OCI-LY1 (cell line): ENCODE measurements at regions not wholly inside any gene's neighbourhood (a gene's known extent, or its start where the extent isn't known, plus 50 kb on each side); places are given as distances from the start of the nearest gene placed in this dataset.

Experiments used
- H2AFZ ChIP-seq: fragments of 200-600 bp; sonication (generic), shearing (Covaris generic); 2 replicates; pipeline ENCODE4 v1.6.0; 2014; ENCODE audit warnings: antibody characterized with exemption, mild to moderate bottlenecking, low read length
- H3F3A ChIP-seq: fragments of 200-600 bp; sonication (generic), shearing (Covaris generic); 2 replicates; pipeline ENCODE4 v1.6.0; 2014; ENCODE audit warnings: mild to moderate bottlenecking, antibody characterized with exemption, low read length, moderate library complexity; ENCODE audit not compliant: insufficient read depth
- H3K27ac ChIP-seq: fragments of 200-600 bp; sonication (generic); 2 replicates; pipeline ENCODE4 v1.5.1; 2014; ENCODE audit warnings: low read length, mixed run types, mild to moderate bottlenecking, low read depth; ENCODE audit not compliant: poor library complexity, severe bottlenecking
- H3K27me3 ChIP-seq: fragments of 200-600 bp; sonication (generic); 2 replicates; pipeline ENCODE4 v1.6.0; 2014; ENCODE audit warnings: antibody characterized with exemption, mild to moderate bottlenecking, low read length, moderate library complexity; ENCODE audit not compliant: insufficient read depth
- H3K36me3 ChIP-seq: fragments of 200-600 bp; sonication (generic); 2 replicates; pipeline ENCODE4 v1.6.1; 2014; ENCODE audit warnings: mild to moderate bottlenecking, antibody characterized with exemption, low read length, moderate library complexity, mixed read lengths; ENCODE audit not compliant: insufficient read depth
- H3K4me1 ChIP-seq: fragments of 200-600 bp; sonication (generic); 2 replicates; pipeline ENCODE4 v1.5.1; 2014; ENCODE audit warnings: mild to moderate bottlenecking, low read length, moderate library complexity; ENCODE audit not compliant: insufficient read depth, severe bottlenecking
- H3K4me2 ChIP-seq: fragments of 200-600 bp; sonication (generic), shearing (Covaris generic); 2 replicates; pipeline ENCODE4 v1.6.1; 2014; ENCODE audit warnings: low read length
- H3K4me3 ChIP-seq: fragments of 200-600 bp; sonication (generic); 2 replicates; pipeline ENCODE4 v1.5.1; 2014; ENCODE audit warnings: low read length, low read depth, mild to moderate bottlenecking, mixed read lengths; ENCODE audit not compliant: poor library complexity, severe bottlenecking
- H3K79me2 ChIP-seq: fragments of 200-600 bp; shearing (Covaris generic); 2 replicates; pipeline ENCODE4 v1.6.1; 2016; ENCODE audit warnings: mixed run types, low read length, mixed read lengths; ENCODE audit not compliant: insufficient read depth
- H3K9ac ChIP-seq: fragments of 200-600 bp; sonication (generic), shearing (Covaris generic); 2 replicates; pipeline ENCODE4 v1.6.1; 2014; ENCODE audit warnings: mild to moderate bottlenecking, low read length, mixed read lengths
- H3K9me2 ChIP-seq: fragments of 200-600 bp; sonication (generic), shearing (Covaris generic); 2 replicates; pipeline ENCODE4 v1.6.1; 2014; ENCODE audit warnings: low read depth, mild to moderate bottlenecking, low read length, mixed read lengths
- H3K9me3 ChIP-seq: fragments of 200-600 bp; shearing (Covaris generic); 2 replicates; pipeline ENCODE4 v1.6.1; 2014; ENCODE audit warnings: low read length, mixed read lengths
- H4K20me1 ChIP-seq: fragments of 200-600 bp; sonication (generic), shearing (Covaris generic); 2 replicates; pipeline ENCODE4 v1.6.0; 2016; ENCODE audit warnings: mild to moderate bottlenecking, low read length; ENCODE audit not compliant: insufficient read depth
- CTCF ChIP-seq: fragments of 200-600 bp; sonication (generic), shearing (Covaris generic); IDR thresholded peaks from 2 replicates; pipeline ENCODE4 v1.5.1; 2017; ENCODE audit warnings: mild to moderate bottlenecking, antibody characterized with exemption, low read length, moderate library complexity, mixed read lengths
- EZH2 ChIP-seq: fragments of 200-600 bp; sonication (generic), shearing (Covaris generic); IDR thresholded peaks from 2 replicates; pipeline ENCODE4 v1.8.0; 2017; ENCODE audit warnings: borderline replicate concordance, mixed run types, mild to moderate bottlenecking, antibody characterized with exemption, low read length, moderate library complexity, mixed read lengths

- TF ChIP-seq CTCF = no peak
- no peak for TF ChIP-seq EZH2
Measured at GRCh38 chr11:38562562-38562961, 1964.5 kb upstream of the RAG2 start.

DNA sequence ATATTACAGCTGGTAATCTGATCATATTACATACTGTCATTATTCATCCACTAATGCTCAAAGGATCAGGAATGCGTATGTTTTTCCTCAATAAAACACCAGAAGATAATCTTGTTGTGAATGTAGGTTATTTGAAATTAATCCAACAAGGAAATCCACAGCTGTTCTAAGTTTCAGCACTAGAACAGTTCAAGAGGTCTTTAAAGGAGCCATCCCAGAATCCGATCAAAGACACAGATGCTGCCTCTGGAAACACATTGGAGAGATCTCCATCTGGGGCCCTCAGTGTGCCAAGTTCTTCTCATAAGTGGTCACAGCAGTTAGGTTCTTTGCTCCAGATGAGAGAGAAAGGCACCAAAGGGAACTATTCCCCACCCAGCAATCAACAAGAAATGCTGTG, 1955.1 kb upstream of the RAG2 start:
- Histone ChIP-seq H3K27me3 (no peaks in the 10 kb centered on the region), H3K9me3 (no peaks in the 10 kb centered on the region), H3K9ac (no peak overlapping the region), H4K20me1 (no peaks in the 10 kb centered on the region), H3K27ac (no peak overlapping the region), H3K79me2 (no peaks in the 10 kb centered on the region), H3F3A (no peaks in the 10 kb centered on the region), H3K4me3 (no peak overlapping the region), H3K36me3 (no peaks in the 10 kb centered on the region), H2AFZ (no peak overlapping the region), H3K4me2 (no peak overlapping the region), H3K9me2 (no peaks in the 10 kb centered on the region), H3K4me1 (no peaks in the 10 kb centered on the region)
- TF ChIP-seq EZH2 (no peak), CTCF (no peak)

More at GRCh38 chr11:38562562-38562961, 1964.5 kb upstream of the RAG2 start:
- Histone ChIP-seq H3K4me1 (no peaks in the 10 kb centered on the region), H3K27ac (no peak overlapping the region), H3K36me3 (no peaks in the 10 kb centered on the region), H2AFZ (no peak overlapping the region), H3K9me3 (no peaks in the 10 kb centered on the region), H3K4me2 (no peak overlapping the region), H3K9me2 (no peaks in the 10 kb centered on the region), H4K20me1 (no peaks in the 10 kb centered on the region), H3K79me2 (no peaks in the 10 kb centered on the region), H3K9ac (no peak overlapping the region), H3F3A (no peaks in the 10 kb centered on the region), H3K4me3 (no peak overlapping the region), H3K27me3 (no peaks in the 10 kb centered on the region)

DNA sequence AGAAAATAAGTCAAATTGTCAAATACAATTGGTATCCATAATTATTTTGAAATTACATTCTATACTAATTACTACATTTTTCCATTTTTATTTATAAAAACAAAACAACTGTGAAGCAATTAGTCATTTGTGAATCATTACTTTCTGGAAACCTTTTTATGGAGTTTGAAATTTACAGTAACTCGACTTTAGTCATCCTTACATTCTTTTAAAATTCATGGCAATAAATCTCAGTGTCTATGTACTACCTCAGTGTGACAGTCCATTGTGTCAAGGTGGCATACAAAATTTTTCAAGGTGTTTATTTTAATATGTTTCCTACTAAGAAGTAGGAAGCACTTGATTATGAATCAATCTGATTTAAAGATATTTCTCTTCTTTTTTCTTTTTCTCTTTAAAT, 1949.4 kb upstream of the RAG2 start:
- H3K79me2 ChIP-seq = no peaks in the 10 kb centered on the region
- no peak overlapping the region for H3K27ac ChIP-seq
- H3K4me3 ChIP-seq = no peak overlapping the region
- H3K9ac ChIP-seq = no peak overlapping the region
- H4K20me1 ChIP-seq = no peaks in the 10 kb centered on the region
- H3K27me3 ChIP-seq = no peaks in the 10 kb centered on the region
- H3K36me3 ChIP-seq = no peaks in the 10 kb centered on the region
- no peaks in the 10 kb centered on the region for H3K9me2 ChIP-seq
- no peaks in the 10 kb centered on the region for H3K4me1 ChIP-seq
- H3K4me2 ChIP-seq = no peak overlapping the region
- no peak overlapping the region for H2AFZ ChIP-seq
- TF ChIP-seq CTCF (no peak), EZH2 (no peak)
- H3K9me3 ChIP-seq = no peaks in the 10 kb centered on the region
- H3F3A ChIP-seq = no peaks in the 10 kb centered on the region
